Upper lobe of right lung (tissue), 1 donor: ENCODE measurements at regions not wholly inside any gene's neighbourhood (a gene's known extent, or its start where the extent isn't known, plus 50 kb on each side); places are given as distances from the start of the nearest gene placed in this dataset.
"Not testable (repeated sequence)": the region's sequence is repeated elsewhere in the genome, so short reads cannot be mapped to it uniquely, and the experiment has no call there.

Experiments
- ATAC-seq: fragments of 200-7000 bp; cut with Tn5 transposase; one replicate; pipeline ENCODE4 v1.9.1; 2020; ENCODE audit warnings: mild to moderate bottlenecking, moderate library complexity
- DNase-seq: peaks from one replicate; pipeline ENCODE4 v3.0.0-alpha.2; 2020
- H3K27ac ChIP-seq: fragments of 200-600 bp; one replicate; pipeline ENCODE4 v1.8.0; 2022
- H3K27me3 ChIP-seq: fragments of 200-600 bp; one replicate; pipeline ENCODE4 v1.8.0; 2022; ENCODE audit warnings: mild to moderate bottlenecking
- H3K36me3 ChIP-seq: fragments of 200-600 bp; one replicate; pipeline ENCODE4 v1.8.0; 2022
- H3K4me1 ChIP-seq: fragments of 200-600 bp; one replicate; pipeline ENCODE4 v1.8.0; 2022
- H3K4me3 ChIP-seq: fragments of 200-600 bp; one replicate; pipeline ENCODE4 v1.8.0; 2022; ENCODE audit warnings: mild to moderate bottlenecking
- H3K9me3 ChIP-seq: fragments of 200-600 bp; one replicate; pipeline ENCODE4 v1.8.0; 2022
- intact Hi-C: fragments of 100-400 bp; cut with DNase I; formaldehyde crosslinking; loops from one replicate; pipeline ENCODE4 v1.11.0; 2022
- donor health status: DM: no; HTN: yes; CAD: no; lungs with severe emphysema.

DNA sequence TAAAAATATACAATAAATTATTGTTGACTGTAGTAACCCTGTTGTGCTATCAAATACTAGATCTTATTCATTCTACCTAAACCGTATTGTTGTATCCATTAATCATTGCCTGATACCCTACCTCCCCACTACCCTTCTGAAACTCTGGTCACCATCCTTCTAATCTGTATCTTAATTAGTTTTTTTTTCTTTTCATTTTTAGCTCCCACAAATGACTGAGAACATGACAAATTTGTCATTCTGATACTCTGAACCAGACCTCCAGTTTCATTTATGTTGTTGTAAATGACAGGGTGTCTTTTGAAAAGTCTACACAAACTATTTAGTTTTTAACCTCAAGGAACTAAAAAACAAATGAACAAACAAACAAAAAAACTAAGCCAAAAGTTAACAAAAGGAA is 185.1 kb downstream of the ZFY start:
- ATAC-seq, intact Hi-C loops, H3K4me1 ChIP-seq, DNase-seq, H3K9me3 ChIP-seq, H3K36me3 ChIP-seq, H3K27ac ChIP-seq, H3K4me3 ChIP-seq, H3K27me3 ChIP-seq: not testable (repeated sequence)

DNA sequence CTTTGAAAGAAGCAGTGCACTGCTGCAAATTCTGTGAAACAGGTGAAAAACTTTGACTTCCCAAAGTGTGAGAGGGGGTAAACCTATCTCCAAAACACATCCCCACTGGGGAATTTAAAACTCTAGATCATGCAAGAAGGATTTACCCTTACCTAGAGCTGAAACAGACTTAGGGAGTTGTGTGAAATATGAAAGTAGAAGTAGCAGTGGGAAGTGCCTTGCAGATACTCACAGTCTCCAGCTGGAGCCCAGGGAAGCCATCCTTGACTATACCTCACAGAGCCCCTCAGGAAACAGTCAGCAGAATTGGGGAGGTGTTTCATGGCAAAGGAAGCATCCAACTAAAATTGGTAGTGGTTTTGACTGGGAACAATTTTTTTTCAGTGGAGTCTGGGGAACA is 185.5 kb downstream of the ZFY start:
- DNase-seq, H3K4me1 ChIP-seq, H3K27ac ChIP-seq, H3K36me3 ChIP-seq, H3K27me3 ChIP-seq, H3K4me3 ChIP-seq, H3K9me3 ChIP-seq, intact Hi-C loops, ATAC-seq: not testable (repeated sequence)

DNA sequence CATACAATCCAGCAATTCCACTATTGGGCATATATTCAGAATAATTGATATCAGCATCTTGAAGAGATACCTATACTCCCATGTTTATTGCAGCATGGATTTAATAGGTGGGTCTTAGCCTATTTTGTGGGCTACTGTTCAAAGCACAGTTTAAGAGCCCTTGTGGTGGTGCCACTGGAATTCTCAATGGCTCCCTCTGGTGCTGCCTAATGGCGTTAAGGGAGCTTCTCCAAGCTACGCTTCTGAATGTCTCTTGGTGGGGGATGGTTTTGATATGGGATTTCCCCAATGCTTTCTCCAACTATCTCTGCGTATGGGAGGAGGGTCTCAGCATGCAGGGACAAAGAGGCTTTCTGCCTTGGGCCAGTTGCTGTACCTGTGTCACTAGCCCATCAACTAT is 188.3 kb downstream of the ZFY start:
- DNase-seq, intact Hi-C loops, H3K9me3 ChIP-seq, H3K4me3 ChIP-seq, H3K27me3 ChIP-seq, H3K36me3 ChIP-seq, H3K4me1 ChIP-seq, H3K27ac ChIP-seq, ATAC-seq: not testable (repeated sequence)

GRCh38 chrY:3171074-3171473 is 235.9 kb downstream of the ZFY start:
- DNase-seq, H3K36me3 ChIP-seq, H3K9me3 ChIP-seq, H3K4me1 ChIP-seq, H3K27me3 ChIP-seq, intact Hi-C loops, H3K4me3 ChIP-seq, H3K27ac ChIP-seq, ATAC-seq: not testable (repeated sequence)

GRCh38 chrY:3195035-3195434 is 259.9 kb downstream of the ZFY start:
- DNase-seq, ATAC-seq: not testable (repeated sequence)

GRCh38 chrY:3202287-3202686 is 267.1 kb downstream of the ZFY start:
- H3K27me3 ChIP-seq, H3K9me3 ChIP-seq, intact Hi-C loops, ATAC-seq, H3K4me1 ChIP-seq, H3K36me3 ChIP-seq, H3K27ac ChIP-seq, DNase-seq, H3K4me3 ChIP-seq: not testable (repeated sequence)

More at GRCh38 chrY:3195035-3195434, 259.9 kb downstream of the ZFY start:
- H3K27ac ChIP-seq, H3K36me3 ChIP-seq, H3K4me3 ChIP-seq, H3K27me3 ChIP-seq, H3K9me3 ChIP-seq, H3K4me1 ChIP-seq, intact Hi-C loops: not testable (repeated sequence)

DNA sequence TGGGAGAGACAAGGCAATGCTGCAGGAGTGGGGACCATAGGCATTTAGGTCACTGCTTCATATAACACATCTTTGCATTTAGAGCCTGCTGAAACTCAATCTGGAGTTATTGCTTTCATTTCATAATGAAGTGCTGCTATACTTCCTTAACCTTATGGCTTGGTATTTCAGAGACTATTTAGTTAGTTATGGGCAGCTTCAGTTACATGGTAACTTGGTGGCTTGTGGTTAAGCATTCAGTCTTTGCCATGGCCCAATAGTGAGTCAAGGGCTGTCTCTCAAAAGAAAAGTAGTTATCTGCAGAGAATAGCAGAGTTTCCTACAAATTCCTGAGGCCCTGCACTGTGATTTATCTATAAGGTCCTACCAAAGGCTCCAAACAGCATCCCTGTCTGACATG is 271.6 kb downstream of the ZFY start:
- H3K4me1 ChIP-seq, H3K4me3 ChIP-seq, H3K9me3 ChIP-seq, DNase-seq, intact Hi-C loops, H3K27me3 ChIP-seq, H3K36me3 ChIP-seq, H3K27ac ChIP-seq, ATAC-seq: not testable (repeated sequence)

DNA sequence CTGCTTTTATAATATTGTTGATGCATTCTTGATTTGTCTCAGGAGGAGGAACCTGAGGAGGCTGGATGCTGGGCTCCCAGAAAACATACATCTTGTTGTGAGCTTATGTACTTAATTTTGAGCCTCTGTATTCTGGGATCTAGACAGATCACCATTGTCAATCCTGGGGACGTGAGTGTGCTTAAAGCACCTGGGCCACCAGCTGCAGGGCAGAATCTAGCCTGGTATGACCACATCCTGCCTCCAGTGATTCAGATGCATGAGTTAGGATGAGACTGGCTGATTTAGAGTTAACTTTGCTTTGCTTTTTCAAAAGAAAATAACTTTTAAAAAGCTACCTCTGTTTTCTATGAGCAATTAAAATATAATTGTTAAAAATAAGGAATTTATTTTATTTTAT is 278.0 kb downstream of the ZFY start:
- H3K4me3 ChIP-seq, H3K27me3 ChIP-seq, intact Hi-C loops: not testable (repeated sequence)

GRCh38 chrY:3218134-3218533 is 283.0 kb downstream of the ZFY start:
- intact Hi-C loops, H3K4me1 ChIP-seq, H3K4me3 ChIP-seq, ATAC-seq, H3K36me3 ChIP-seq, DNase-seq, H3K27ac ChIP-seq, H3K9me3 ChIP-seq, H3K27me3 ChIP-seq: not testable (repeated sequence)

More for the DNA sequence above, 278.0 kb downstream of the ZFY start:
- H3K36me3 ChIP-seq, H3K27ac ChIP-seq, DNase-seq, H3K4me1 ChIP-seq, H3K9me3 ChIP-seq, ATAC-seq: not testable (repeated sequence)

GRCh38 chrY:3218559-3218958 is 283.4 kb downstream of the ZFY start:
- H3K9me3 ChIP-seq, intact Hi-C loops, H3K36me3 ChIP-seq, H3K27ac ChIP-seq, H3K27me3 ChIP-seq, DNase-seq, H3K4me3 ChIP-seq, H3K4me1 ChIP-seq, ATAC-seq: not testable (repeated sequence)

DNA sequence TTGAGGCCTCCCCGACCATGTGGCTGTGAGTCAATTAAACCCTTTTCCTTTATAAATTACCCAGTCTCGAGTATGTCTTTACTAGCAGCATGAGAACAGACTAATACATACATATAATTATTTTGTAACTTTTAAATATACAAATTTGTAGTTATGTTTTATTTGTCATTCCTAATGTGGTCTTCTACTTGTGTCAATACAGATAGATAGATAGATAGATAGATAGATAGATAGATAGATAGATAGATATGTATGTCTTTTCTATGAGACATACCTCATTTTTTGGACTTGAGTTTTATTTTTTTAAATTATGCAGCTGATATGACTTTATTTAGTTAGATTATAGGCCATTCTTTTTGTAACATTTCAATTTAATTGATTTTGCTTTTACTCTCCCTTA is 316.0 kb upstream of the TGIF2LY start:
- H3K27me3 ChIP-seq, H3K36me3 ChIP-seq, H3K9me3 ChIP-seq, H3K4me3 ChIP-seq, ATAC-seq, H3K4me1 ChIP-seq, intact Hi-C loops, DNase-seq, H3K27ac ChIP-seq: not testable (repeated sequence)

GRCh38 chrY:3288063-3288462 is 290.8 kb upstream of the TGIF2LY start:
- H3K9me3 ChIP-seq, ATAC-seq, H3K4me3 ChIP-seq: not testable (repeated sequence)

GRCh38 chrY:3297235-3297634 is 281.6 kb upstream of the TGIF2LY start:
- ATAC-seq, H3K4me3 ChIP-seq, H3K9me3 ChIP-seq, H3K27me3 ChIP-seq, H3K4me1 ChIP-seq, DNase-seq, H3K36me3 ChIP-seq, H3K27ac ChIP-seq, intact Hi-C loops: not testable (repeated sequence)

More at GRCh38 chrY:3288063-3288462, 290.8 kb upstream of the TGIF2LY start:
- H3K4me1 ChIP-seq, H3K36me3 ChIP-seq, DNase-seq, H3K27ac ChIP-seq, intact Hi-C loops, H3K27me3 ChIP-seq: not testable (repeated sequence)

GRCh38 chrY:3319988-3320387 is 258.9 kb upstream of the TGIF2LY start:
- H3K27ac ChIP-seq, H3K9me3 ChIP-seq, ATAC-seq, DNase-seq, H3K36me3 ChIP-seq, H3K4me1 ChIP-seq, H3K4me3 ChIP-seq, intact Hi-C loops, H3K27me3 ChIP-seq: not testable (repeated sequence)

- H3K27me3 ChIP-seq, H3K4me3 ChIP-seq, ATAC-seq, H3K4me1 ChIP-seq, H3K36me3 ChIP-seq, H3K9me3 ChIP-seq, H3K27ac ChIP-seq, intact Hi-C loops, DNase-seq: not testable (repeated sequence)
Measured at GRCh38 chrY:3367535-3367934, 211.3 kb upstream of the TGIF2LY start.
